WTC11 (cell line): ENCODE measurements at regions not wholly inside any gene's neighbourhood (a gene's known extent, or its start where the extent isn't known, plus 50 kb on each side); places are given as distances from the start of the nearest gene placed in this dataset.

ENCODE experiments used
- NFE2L1 ChIP-seq: sonication (generic); formaldehyde crosslinking; IDR thresholded peaks from 2 replicates; pipeline ENCODE4 v1.8.1; 2023; ENCODE audit warnings: missing genetic modification reagents
- NFYB ChIP-seq: sonication (generic); formaldehyde crosslinking; conservative IDR thresholded peaks from 2 replicates; pipeline ENCODE4 v1.8.0; 2022; ENCODE audit warnings: low read depth, missing genetic modification reagents
- TF ChIP-seq, protein P1 (sequence below): fragments of 200-600 bp; IDR thresholded peaks from 2 replicates; pipeline ENCODE4 v1.8.0; 2022; ENCODE audit warnings: antibody characterized with exemption
- TF ChIP-seq, protein P2 (sequence below): sonication (generic); formaldehyde crosslinking; IDR thresholded peaks from 2 replicates; pipeline ENCODE4 v1.8.0; 2022; ENCODE audit warnings: mild to moderate bottlenecking, missing genetic modification reagents
- TF ChIP-seq, protein P3 (sequence below): sonication (generic); formaldehyde crosslinking; IDR thresholded peaks from 2 replicates; pipeline ENCODE4 v1.8.0; 2023; ENCODE audit warnings: missing genetic modification reagents

DNA sequence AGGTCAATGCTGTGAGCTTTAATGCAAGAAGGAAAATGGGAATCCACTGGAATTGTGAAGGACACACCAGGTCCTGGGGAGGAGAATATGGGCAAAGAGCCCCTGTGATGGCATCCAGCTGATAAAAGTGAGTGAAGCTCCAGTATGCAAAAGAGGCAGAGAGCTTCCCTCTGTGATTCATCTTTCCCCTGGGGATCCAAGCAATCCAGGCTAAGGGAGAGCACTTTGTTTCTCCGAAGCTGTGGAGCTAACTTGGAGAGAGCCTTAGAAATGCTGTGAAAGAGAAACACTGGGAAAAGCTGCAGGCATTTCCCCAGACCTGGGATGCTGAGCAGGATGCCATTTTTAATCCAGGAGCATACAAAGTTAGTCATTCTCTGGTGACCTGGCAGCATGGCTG, 489.5 kb downstream of the SH2D4B start:
- TF ChIP-seq, protein P1, sequence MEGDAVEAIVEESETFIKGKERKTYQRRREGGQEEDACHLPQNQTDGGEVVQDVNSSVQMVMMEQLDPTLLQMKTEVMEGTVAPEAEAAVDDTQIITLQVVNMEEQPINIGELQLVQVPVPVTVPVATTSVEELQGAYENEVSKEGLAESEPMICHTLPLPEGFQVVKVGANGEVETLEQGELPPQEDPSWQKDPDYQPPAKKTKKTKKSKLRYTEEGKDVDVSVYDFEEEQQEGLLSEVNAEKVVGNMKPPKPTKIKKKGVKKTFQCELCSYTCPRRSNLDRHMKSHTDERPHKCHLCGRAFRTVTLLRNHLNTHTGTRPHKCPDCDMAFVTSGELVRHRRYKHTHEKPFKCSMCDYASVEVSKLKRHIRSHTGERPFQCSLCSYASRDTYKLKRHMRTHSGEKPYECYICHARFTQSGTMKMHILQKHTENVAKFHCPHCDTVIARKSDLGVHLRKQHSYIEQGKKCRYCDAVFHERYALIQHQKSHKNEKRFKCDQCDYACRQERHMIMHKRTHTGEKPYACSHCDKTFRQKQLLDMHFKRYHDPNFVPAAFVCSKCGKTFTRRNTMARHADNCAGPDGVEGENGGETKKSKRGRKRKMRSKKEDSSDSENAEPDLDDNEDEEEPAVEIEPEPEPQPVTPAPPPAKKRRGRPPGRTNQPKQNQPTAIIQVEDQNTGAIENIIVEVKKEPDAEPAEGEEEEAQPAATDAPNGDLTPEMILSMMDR: no peak
- TF ChIP-seq NFE2L1 (no peak), NFYB (no peak)
- TF ChIP-seq, protein P2, sequence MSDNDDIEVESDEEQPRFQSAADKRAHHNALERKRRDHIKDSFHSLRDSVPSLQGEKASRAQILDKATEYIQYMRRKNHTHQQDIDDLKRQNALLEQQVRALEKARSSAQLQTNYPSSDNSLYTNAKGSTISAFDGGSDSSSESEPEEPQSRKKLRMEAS (CRISPR knock-in tag): no peak
- TF ChIP-seq, protein P3, sequence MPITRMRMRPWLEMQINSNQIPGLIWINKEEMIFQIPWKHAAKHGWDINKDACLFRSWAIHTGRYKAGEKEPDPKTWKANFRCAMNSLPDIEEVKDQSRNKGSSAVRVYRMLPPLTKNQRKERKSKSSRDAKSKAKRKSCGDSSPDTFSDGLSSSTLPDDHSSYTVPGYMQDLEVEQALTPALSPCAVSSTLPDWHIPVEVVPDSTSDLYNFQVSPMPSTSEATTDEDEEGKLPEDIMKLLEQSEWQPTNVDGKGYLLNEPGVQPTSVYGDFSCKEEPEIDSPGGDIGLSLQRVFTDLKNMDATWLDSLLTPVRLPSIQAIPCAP (CRISPR knock-in tag): no peak
